ENCODE measurements at regions not wholly inside any gene's neighbourhood (a gene's known extent, or its start where the extent isn't known, plus 50 kb on each side); places are given as distances from the start of the nearest gene placed in this dataset.

DNA sequence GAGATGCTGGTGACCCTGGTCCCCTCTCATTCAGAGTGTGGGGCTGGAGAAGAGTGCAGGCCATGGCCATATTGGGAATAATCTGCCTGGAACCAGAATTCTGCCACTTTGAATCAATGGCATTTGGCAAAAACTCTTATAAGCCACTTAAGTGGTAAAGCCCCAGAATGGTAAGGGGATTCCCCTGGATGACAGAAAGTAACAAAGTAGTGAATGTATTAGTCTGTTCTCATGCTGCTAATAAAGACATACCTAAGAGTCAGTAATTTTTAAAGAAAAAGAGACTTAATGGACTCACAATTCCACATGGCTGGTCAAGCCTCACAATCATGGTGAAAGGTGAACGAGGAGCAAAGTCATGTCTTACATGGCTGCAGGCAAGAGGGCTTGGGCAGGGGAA is 248.6 kb downstream of the SH2D4B start:
- Histone ChIP-seq H3K4me3 (no peak overlapping the region), H3K9me3 (no peaks in the 10 kb centered on the region), H3K4me1 (no peaks in the 10 kb centered on the region), H3K27ac (no peak overlapping the region), H3K27me3 (no peaks in the 10 kb centered on the region), H3K36me3 (no peaks in the 10 kb centered on the region)
- 84 to 95% methylated on average over 1 of the region's 1 CpG for WGBS, 2 donors
- DNase-seq (ENCODE audit: low spot score in 2 of 2) = no peak
- TF ChIP-seq EP300 (IDR thresholded peaks at IDR 0.05) (no peak), CTCF (IDR thresholded peaks at IDR 0.05) (no peak), POLR2A (IDR thresholded peaks at IDR 0.05) (no peak)

DNA sequence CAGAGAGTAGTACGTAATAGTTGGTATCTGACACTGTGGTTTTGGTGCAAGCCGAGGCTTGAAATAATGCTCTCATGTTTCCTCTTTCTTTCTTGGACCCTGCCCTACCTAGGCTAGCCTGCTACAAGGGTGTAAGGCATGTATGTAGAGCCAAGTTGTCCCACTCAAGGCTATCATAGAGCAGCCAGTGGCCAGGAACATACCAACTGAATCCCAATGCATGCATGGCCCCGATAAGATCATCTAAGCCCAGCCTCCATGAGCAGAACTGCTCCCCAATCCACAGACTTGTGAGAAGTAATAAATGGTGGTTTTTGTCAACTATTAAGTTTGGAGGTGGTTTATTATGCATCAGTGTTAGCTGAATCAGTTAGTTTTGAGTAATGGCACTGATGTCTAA is 250.2 kb downstream of the SH2D4B start:
- WGBS, 2 donors = 78 to 92% methylated on average over 2 to 3 of the region's 3 CpGs
- H3K9me3 ChIP-seq = no peaks in the 10 kb centered on the region
- H3K27ac ChIP-seq = no peak overlapping the region
- no peak for DNase-seq (ENCODE audit: low spot score in 2 of 2)
- no peaks in the 10 kb centered on the region for H3K36me3 ChIP-seq
- TF ChIP-seq POLR2A (IDR thresholded peaks at IDR 0.05) = no peak
- TF ChIP-seq EP300 (IDR thresholded peaks at IDR 0.05) = no peak
- no peak for TF ChIP-seq CTCF (IDR thresholded peaks at IDR 0.05)
- H3K4me1 ChIP-seq = no peaks in the 10 kb centered on the region
- H3K4me3 ChIP-seq = no peak overlapping the region
- no peaks in the 10 kb centered on the region for H3K27me3 ChIP-seq

GRCh38 chr10:80794994-80795393 is 257.3 kb downstream of the SH2D4B start:
- WGBS, 2 donors = 83 to 91% methylated on average over 3 of the region's 3 CpGs
- no peaks in the 10 kb centered on the region for H3K36me3 ChIP-seq
- no peaks in the 10 kb centered on the region for H3K9me3 ChIP-seq
- H3K4me1 ChIP-seq = no peaks in the 10 kb centered on the region
- no peak for DNase-seq (ENCODE audit: low spot score in 2 of 2)
- no peaks in the 10 kb centered on the region for H3K27me3 ChIP-seq
- no peak for TF ChIP-seq CTCF (IDR thresholded peaks at IDR 0.05)
- no peak for TF ChIP-seq POLR2A (IDR thresholded peaks at IDR 0.05)
- TF ChIP-seq EP300 (IDR thresholded peaks at IDR 0.05) = no peak
- no peak overlapping the region for H3K27ac ChIP-seq
- no peak overlapping the region for H3K4me3 ChIP-seq

- H3K27ac ChIP-seq = no peak overlapping the region
- no peak for DNase-seq (ENCODE audit: low spot score in 2 of 2)
- TF ChIP-seq POLR2A (IDR thresholded peaks at IDR 0.05) = no peak
- no peak for TF ChIP-seq EP300 (IDR thresholded peaks at IDR 0.05)
- TF ChIP-seq CTCF (IDR thresholded peaks at IDR 0.05) = no peak
- no peak overlapping the region for H3K4me3 ChIP-seq
- no peaks in the 10 kb centered on the region for H3K4me1 ChIP-seq
- H3K27me3 ChIP-seq = no peaks in the 10 kb centered on the region
- peaks cover 0 to 23% (median 0%) of the 10 kb centered on the region in 4 donors for H3K9me3 ChIP-seq
- no peaks in the 10 kb centered on the region for H3K36me3 ChIP-seq
- WGBS, 2 donors = 66 to 71% methylated on average over 2 of the region's 2 CpGs
Measured at GRCh38 chr10:80805343-80806020, 267.8 kb downstream of the SH2D4B start.

DNA sequence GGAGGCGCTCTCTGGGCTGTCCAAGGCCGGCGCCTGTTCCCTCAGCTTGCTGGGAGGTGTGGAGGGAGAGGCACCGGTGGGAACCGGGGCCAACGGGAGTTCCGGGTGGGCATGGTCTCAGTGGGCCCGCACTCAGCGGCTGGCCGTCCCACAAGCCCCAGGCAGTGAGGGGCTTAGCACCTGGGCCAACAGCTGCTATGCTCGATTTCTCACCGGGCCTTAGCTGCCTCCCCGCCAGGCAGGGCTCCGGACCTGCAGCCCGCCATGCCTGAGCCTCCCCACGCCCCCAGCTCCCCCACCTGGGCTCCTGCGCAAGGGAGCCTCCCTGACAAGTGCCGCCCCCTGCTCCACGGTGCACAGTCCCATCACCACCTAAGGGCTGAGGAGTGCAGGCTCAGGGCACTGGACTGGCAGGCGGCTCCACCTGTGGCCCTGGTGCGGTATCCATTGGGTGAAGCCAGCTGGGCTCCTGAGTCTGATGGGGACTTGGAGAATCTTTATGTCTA is 276.5 kb downstream of the SH2D4B start:
- no peaks in the 10 kb centered on the region for H3K4me1 ChIP-seq
- DNase-seq (ENCODE audit: low spot score in 2 of 2) = no peak
- TF ChIP-seq POLR2A (IDR thresholded peaks at IDR 0.05) (no peak), CTCF (IDR thresholded peaks at IDR 0.05) (no peak), EP300 (IDR thresholded peaks at IDR 0.05) (no peak)
- H3K27ac ChIP-seq = no peak overlapping the region
- no peaks in the 10 kb centered on the region for H3K36me3 ChIP-seq
- peaks cover 0 to 32% (median 0%) of the 10 kb centered on the region in 4 donors for H3K9me3 ChIP-seq
- no peak overlapping the region for H3K4me3 ChIP-seq
- 94 to 97% methylated on average over 17 to 20 of the region's 21 CpGs for WGBS, 2 donors
- no peaks in the 10 kb centered on the region for H3K27me3 ChIP-seq

Data from tibial nerve (tissue), 4 donors.